HepG2 (cell line): ENCODE measurements at regions not wholly inside any gene's neighbourhood (a gene's known extent, or its start where the extent isn't known, plus 50 kb on each side); places are given as distances from the start of the nearest gene placed in this dataset.

Experiments
- ATAC-seq: fragments of 200-7000 bp; cut with Tn5 transposase; 3 replicates; pipeline ENCODE4 v1.9.1; 2020; ENCODE audit warnings: mild to moderate bottlenecking, moderate library complexity
- BruUV-seq: library from RNA; stranded (reverse); fragments of 400-500 nt; replicated peaks from 2 replicates; lab custom pipeline; 2021; lab: Mats Ljungman, UMichigan
- CTCF ChIA-PET: fragments of 300-600 bp; formaldehyde crosslinking; extraction: SDS; loops from one replicate; lab custom pipeline; 2021; ENCODE audit warnings: low total read pairs, inconsistent platforms, low intra/inter-chr PET ratio; lab: Yijun Ruan, JAX
- POLR2A ChIA-PET: fragments of 350-600 bp; sonication (Branson Sonifier 250); formaldehyde crosslinking; loops from one replicate; lab custom pipeline; 2020; ENCODE audit warnings: antibody characterized with exemption, inconsistent platforms; lab: Yijun Ruan, JAX
- DNase-seq: peaks from one replicate; pipeline ENCODE4 v3.0.0-alpha.2; 2015; ENCODE audit warnings: low spot score
- FAIRE-seq: peaks from 3 replicates; lab custom pipeline; 2011; peaks lifted over from hg19 to GRCh38; lab: Jason Lieb, UNC
- H2AFZ ChIP-seq: one replicate; pipeline ENCODE4 v1.6.1; 2011; ENCODE audit warnings: low read length, inconsistent platforms
- H3K27ac ChIP-seq: fragments of 300-600 bp; 3 replicates; pipeline ENCODE4 v1.8.0; 2011; ENCODE audit warnings: mixed run types, mild to moderate bottlenecking, mixed read lengths, low read length, inconsistent platforms; ENCODE audit not compliant: insufficient read depth; ENCODE audit errors: extremely low read length
- H3K27me3 ChIP-seq, 2 experiments: fragments of 200-600 bp in 1 of 2; 2 replicates in 1 of 2; 3 replicates in 1 of 2; pipeline versions ENCODE4 v1.6.0 to v1.8.0; 2011; ENCODE audit warnings: low read length in 2 of 2, mild to moderate bottlenecking in 2 of 2, moderate library complexity in 2 of 2, inconsistent platforms in 1 of 2; ENCODE audit not compliant: insufficient read depth in 2 of 2, control insufficient read depth in 1 of 2
- H3K36me3 ChIP-seq, 2 experiments: fragments of 200-600 bp in 1 of 2; replicated peaks in 1 of 2; 2 replicates in 1 of 2; 3 replicates in 1 of 2; pipeline versions ENCODE4 v1.5.1 to v1.8.0; 2011; ENCODE audit warnings: low read length in 2 of 2, inconsistent platforms in 1 of 2; ENCODE audit not compliant: insufficient read depth in 2 of 2, control insufficient read depth in 1 of 2
- H3K4me1 ChIP-seq: 2 replicates; pipeline ENCODE4 v1.5.1; 2012; ENCODE audit warnings: low read length, inconsistent platforms; ENCODE audit not compliant: insufficient read depth
- H3K4me2 ChIP-seq: 2 replicates; pipeline ENCODE4 v1.6.0; 2011; ENCODE audit warnings: low read depth, low read length, inconsistent platforms
- H3K4me3 ChIP-seq, 3 experiments: fragments of 200-600 bp in 1 of 3; sonication (generic), shearing (Covaris generic) in 1 of 3; replicated peaks in 1 of 3; 2 replicates each; pipeline ENCODE4 v1.5.1; 2011 to 2016; ENCODE audit warnings: low read length in 3 of 3, inconsistent platforms in 2 of 3, low read depth in 2 of 3, mild to moderate bottlenecking in 2 of 3, control low read depth in 1 of 3, mixed read lengths in 1 of 3; ENCODE audit not compliant: insufficient read depth in 1 of 3
- H3K79me2 ChIP-seq: one replicate; pipeline ENCODE4 v1.6.1; 2011; ENCODE audit warnings: low read length, inconsistent platforms; ENCODE audit not compliant: insufficient read depth
- H3K9ac ChIP-seq: 2 replicates; pipeline ENCODE4 v1.6.0; 2011; ENCODE audit warnings: mild to moderate bottlenecking, low read depth, low read length, inconsistent platforms; ENCODE audit not compliant: insufficient read depth
- H3K9me3 ChIP-seq: 2 replicates; pipeline ENCODE4 v1.5.1; 2012; ENCODE audit warnings: mild to moderate bottlenecking, low read length
- H4K20me1 ChIP-seq: 2 replicates; pipeline ENCODE4 v1.6.0; 2011; ENCODE audit warnings: inconsistent platforms, mild to moderate bottlenecking, low read length, moderate library complexity; ENCODE audit not compliant: insufficient read depth
- DR1 ChIP-seq: sonication (generic); formaldehyde crosslinking; IDR thresholded peaks from 2 replicates; pipeline ENCODE4 v1.8.0; 2021; ENCODE audit warnings: mild to moderate bottlenecking, missing genetic modification reagents, inconsistent platforms
- FOXK2 ChIP-seq: fragments of 450-650 bp; IDR thresholded peaks from 2 replicates; pipeline ENCODE4 v1.6.1; 2016
- MEIS2 ChIP-seq: sonication (generic); formaldehyde crosslinking; IDR thresholded peaks from 2 replicates; pipeline ENCODE4 v1.9.0; 2021; ENCODE audit warnings: mild to moderate bottlenecking, missing genetic modification reagents
- RARA ChIP-seq: IDR thresholded peaks from 2 replicates; pipeline ENCODE4 v1.6.1; 2016; ENCODE audit warnings: missing genetic modification reagents, missing compliant biosample characterization
- RELA ChIP-seq: sonication (generic); formaldehyde crosslinking; IDR thresholded peaks from 2 replicates; pipeline ENCODE4 v1.4.0; 2020; ENCODE audit warnings: missing genetic modification reagents
- TAF1 ChIP-seq: sonication (generic); formaldehyde crosslinking; IDR thresholded peaks from 2 replicates; pipeline ENCODE4 v1.4.0; 2020; ENCODE audit warnings: missing genetic modification reagents
- ZNF367 ChIP-seq: sonication (generic); formaldehyde crosslinking; IDR thresholded peaks from 2 replicates; pipeline ENCODE4 v1.4.0; 2020; ENCODE audit warnings: missing genetic modification reagents, borderline replicate concordance
- ZNF788 ChIP-seq: sonication (generic); formaldehyde crosslinking; IDR thresholded peaks from 2 replicates; pipeline ENCODE4 v1.5.0; 2020; ENCODE audit warnings: mild to moderate bottlenecking, missing genetic modification reagents, borderline replicate concordance
- WGBS: methylation state at CpG from one replicate; pipeline ENCODE4 v1.1.6; 2017; ENCODE audit warnings: low lambda C conversion rate; 5-methylcytosine and 5-hydroxymethylcytosine counted together
- in situ Hi-C: cut with HindIII; loops from 2 replicates; pipeline ENCODE4 v1.10.0; 2017; ENCODE audit warnings: low pct_unique_long_range_greater_than_20kb; ENCODE audit not compliant: extremely low pct_ligation_motif_present
- intact Hi-C: fragments of 100-400 bp; cut with micrococcal nuclease; formaldehyde crosslinking; loops from one replicate; pipeline ENCODE4 v1.10.0; 2022; ENCODE audit not compliant: unreplicated experiment
- TF ChIP-seq, protein P1 (sequence below): sonication (generic); formaldehyde crosslinking; IDR thresholded peaks from 2 replicates; pipeline ENCODE4 v1.4.0; 2020; ENCODE audit warnings: mild to moderate bottlenecking, missing genetic modification reagents
- TF ChIP-seq, protein P2 (sequence below): sonication (generic); formaldehyde crosslinking; IDR thresholded peaks from 2 replicates; pipeline ENCODE4 v1.4.0; 2020; ENCODE audit warnings: missing genetic modification reagents
- TF ChIP-seq, protein P3 (sequence below): sonication (generic); formaldehyde crosslinking; IDR thresholded peaks from 2 replicates; pipeline ENCODE4 v1.5.1; 2020; ENCODE audit warnings: missing genetic modification reagents, mild to moderate bottlenecking, borderline replicate concordance

DNA sequence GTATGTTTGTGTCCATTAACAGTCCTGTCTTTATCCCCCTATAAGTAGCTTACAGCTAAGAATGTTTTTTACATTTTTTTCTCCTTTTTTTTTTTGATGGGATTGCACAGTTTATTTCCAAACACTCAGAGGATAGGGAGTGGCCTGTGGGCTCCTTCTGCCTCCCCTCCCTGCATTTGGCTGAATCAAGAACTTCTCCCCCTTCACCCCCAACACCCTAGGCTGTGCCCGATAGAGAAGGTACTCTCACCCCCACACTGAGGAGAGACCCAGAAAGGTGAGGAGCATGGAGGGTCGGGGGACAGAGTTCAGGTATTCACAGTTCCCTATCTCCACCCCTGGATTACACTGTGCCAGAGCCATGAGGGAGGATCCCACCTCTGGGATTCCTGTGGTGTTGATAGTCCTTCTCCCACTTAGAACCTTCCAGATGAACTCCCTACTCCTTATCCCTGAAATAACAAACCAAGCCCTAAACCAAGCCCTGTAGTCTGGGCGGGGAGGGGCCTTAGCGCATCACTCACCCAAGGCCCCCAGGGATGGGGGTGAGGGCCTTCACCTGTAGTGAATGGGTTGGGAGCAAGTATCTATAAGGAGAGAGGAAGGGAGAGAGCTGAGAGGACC lies 97.1 kb downstream of the ADAMTS15 start:
- DNase-seq (no peak), FAIRE-seq (no peak), ATAC-seq (no peak)
- Histone ChIP-seq H3K36me3 (no peaks in the 10 kb centered on the region), H3K27ac (no peak overlapping the region), H3K9ac (no peak overlapping the region), H3K4me3 (no peak overlapping the region), H4K20me1 (no peaks in the 10 kb centered on the region), H3K79me2 (no peaks in the 10 kb centered on the region), H3K27me3 (peaks cover 1 to 3% of the 10 kb centered on the region in 2 experiments; a peak in 1 of 5 replicates), H3K9me3 (no peaks in the 10 kb centered on the region), H3K4me2 (no peak overlapping the region), H2AFZ (no peak overlapping the region), H3K4me1 (no peaks in the 10 kb centered on the region)
- BruUV-seq: no TSS peak
- WGBS: 13% methylated on average over 4 of the region's 4 CpGs
- intact Hi-C loops: no loop called here
- ChIA-PET CTCF (no interaction called here), POLR2A (no interaction called here)
- TF ChIP-seq TAF1 (CRISPR knock-in tag) (no peak), ZNF367 (CRISPR knock-in tag) (no peak), RARA (no peak), RELA (no peak), DR1 (CRISPR knock-in tag) (no peak), MEIS2 (no peak), ZNF788 (CRISPR knock-in tag) (no peak), FOXK2 (no peak)
- TF ChIP-seq, protein P1, sequence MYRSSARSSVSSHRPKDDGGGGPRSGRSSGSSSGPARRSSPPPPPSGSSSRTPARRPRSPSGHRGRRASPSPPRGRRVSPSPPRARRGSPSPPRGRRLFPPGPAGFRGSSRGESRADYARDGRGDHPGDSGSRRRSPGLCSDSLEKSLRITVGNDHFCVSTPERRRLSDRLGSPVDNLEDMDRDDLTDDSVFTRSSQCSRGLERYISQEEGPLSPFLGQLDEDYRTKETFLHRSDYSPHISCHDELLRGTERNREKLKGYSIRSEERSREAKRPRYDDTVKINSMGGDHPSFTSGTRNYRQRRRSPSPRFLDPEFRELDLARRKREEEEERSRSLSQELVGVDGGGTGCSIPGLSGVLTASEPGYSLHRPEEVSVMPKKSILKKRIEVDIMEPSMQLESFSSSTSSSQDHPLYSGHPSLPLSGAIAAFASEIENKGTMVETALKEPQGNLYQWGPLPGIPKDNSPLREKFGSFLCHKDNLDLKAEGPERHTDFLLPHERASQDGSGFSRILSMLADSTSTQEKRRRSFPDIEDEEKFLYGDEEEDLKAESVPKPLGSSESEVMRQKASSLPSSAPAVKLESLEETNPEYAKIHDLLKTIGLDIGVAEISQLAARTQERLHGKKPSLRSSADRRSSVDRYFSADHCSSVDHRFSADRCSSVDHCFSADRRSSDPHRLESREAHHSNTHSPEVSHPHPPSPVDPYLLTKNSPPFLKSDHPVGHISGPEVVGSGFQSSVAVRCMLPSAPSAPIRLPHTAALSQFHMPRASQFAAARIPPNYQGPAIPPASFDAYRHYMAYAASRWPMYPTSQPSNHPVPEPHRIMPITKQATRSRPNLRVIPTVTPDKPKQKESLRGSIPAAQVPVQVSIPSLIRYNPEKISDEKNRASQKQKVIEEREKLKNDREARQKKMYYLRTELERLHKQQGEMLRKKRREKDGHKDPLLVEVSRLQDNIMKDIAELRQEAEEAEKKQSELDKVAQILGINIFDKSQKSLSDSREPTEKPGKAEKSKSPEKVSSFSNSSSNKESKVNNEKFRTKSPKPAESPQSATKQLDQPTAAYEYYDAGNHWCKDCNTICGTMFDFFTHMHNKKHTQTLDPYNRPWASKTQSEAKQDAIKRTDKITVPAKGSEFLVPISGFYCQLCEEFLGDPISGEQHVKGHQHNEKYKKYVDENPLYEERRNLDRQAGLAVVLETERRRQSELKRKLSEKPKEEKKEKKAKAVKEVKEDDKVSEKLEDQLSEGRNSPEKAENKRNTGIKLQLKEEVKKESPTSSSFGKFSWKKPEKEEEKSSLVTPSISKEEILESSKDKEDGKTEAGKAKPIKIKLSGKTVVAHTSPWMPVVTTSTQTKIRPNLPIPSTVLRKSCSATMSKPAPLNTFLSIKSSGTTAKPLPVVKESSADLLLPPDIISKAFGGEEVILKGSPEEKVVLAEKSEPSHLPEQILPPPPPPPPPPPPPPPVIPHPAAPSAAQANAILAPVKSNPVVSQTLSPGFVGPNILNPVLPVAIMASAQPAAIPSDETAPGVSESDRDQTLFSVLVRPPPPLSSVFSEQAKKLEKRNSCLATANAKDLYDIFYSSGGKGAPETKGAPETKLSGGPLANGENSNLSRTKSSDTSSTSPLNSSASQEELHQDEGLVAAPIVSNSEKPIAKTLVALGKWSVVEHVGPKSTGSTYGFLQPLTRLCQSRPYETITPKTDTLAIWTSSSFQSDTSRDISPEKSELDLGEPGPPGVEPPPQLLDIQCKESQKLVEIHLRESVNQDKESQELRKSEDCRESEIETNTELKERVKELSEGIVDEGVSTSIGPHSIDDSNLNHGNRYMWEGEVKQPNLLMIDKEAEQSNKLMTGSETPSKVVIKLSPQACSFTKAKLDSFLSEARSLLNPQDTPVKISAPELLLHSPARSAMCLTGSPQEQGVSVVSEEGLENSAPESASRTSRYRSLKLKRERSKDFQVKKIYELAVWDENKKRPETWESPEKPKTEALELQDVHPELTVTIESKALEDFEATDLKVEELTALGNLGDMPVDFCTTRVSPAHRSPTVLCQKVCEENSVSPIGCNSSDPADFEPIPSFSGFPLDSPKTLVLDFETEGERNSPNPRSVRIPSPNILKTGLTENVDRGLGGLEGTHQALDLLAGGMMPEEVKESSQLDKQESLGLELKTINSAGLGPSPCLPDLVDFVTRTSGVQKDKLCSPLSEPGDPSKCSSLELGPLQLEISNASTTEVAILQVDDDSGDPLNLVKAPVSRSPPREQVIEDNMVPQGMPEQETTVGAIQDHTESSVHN: no peak
- TF ChIP-seq, protein P2, sequence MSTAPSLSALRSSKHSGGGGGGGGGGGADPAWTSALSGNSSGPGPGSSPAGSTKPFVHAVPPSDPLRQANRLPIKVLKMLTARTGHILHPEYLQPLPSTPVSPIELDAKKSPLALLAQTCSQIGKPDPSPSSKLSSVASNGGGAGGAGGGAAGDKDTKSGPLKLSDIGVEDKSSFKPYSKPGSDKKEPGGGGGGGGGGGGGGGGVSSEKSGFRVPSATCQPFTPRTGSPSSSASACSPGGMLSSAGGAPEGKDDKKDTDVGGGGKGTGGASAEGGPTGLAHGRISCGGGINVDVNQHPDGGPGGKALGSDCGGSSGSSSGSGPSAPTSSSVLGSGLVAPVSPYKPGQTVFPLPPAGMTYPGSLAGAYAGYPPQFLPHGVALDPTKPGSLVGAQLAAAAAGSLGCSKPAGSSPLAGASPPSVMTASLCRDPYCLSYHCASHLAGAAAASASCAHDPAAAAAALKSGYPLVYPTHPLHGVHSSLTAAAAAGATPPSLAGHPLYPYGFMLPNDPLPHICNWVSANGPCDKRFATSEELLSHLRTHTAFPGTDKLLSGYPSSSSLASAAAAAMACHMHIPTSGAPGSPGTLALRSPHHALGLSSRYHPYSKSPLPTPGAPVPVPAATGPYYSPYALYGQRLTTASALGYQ (CRISPR knock-in tag): no peak
- TF ChIP-seq, protein P3, sequence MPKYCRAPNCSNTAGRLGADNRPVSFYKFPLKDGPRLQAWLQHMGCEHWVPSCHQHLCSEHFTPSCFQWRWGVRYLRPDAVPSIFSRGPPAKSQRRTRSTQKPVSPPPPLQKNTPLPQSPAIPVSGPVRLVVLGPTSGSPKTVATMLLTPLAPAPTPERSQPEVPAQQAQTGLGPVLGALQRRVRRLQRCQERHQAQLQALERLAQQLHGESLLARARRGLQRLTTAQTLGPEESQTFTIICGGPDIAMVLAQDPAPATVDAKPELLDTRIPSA (CRISPR knock-in tag): no peak
- in situ Hi-C loops: no loop called here
